CD14-positive monocyte (primary cell): ENCODE measurements at regions not wholly inside any gene's neighbourhood (a gene's known extent, or its start where the extent isn't known, plus 50 kb on each side); places are given as distances from the start of the nearest gene placed in this dataset.

ENCODE experiments used
- DNase-seq, 3 donors: peaks; one replicate each; pipeline ENCODE4 v3.0.0-alpha.2; 2011 to 2022
- H2AFZ ChIP-seq: 2 replicates; pipeline ENCODE4 v1.6.0; 2012; ENCODE audit warnings: mild to moderate bottlenecking, low read depth, low read length, inconsistent platforms; ENCODE audit not compliant: insufficient read depth, poor library complexity, severe bottlenecking
- H3K27ac ChIP-seq, 2 donors: 1 replicate in 1 of 2; 2 replicates in 1 of 2; pipeline ENCODE4 v1.5.1; 2012 to 2013; ENCODE audit warnings: low read length in 2 of 2, control low read depth in 1 of 2, inconsistent platforms in 1 of 2, low read depth in 1 of 2, mild to moderate bottlenecking in 1 of 2
- H3K27me3 ChIP-seq, 2 donors: one replicate each; pipeline versions ENCODE4 v1.6.0 to v1.6.1; 2011 to 2013; ENCODE audit warnings: low read length in 2 of 2; ENCODE audit not compliant: control insufficient read depth in 2 of 2, insufficient read depth in 2 of 2
- H3K36me3 ChIP-seq, 2 donors: replicated peaks in 1 of 2; 1 replicate in 1 of 2; 2 replicates in 1 of 2; pipeline versions ENCODE4 v1.5.1 to v1.6.1; 2012 to 2013; ENCODE audit warnings: low read length in 2 of 2, control low read depth in 1 of 2, inconsistent platforms in 1 of 2, mild to moderate bottlenecking in 1 of 2; ENCODE audit not compliant: insufficient read depth in 2 of 2, control insufficient read depth in 1 of 2
- H3K4me1 ChIP-seq, 2 donors: 1 replicate in 1 of 2; 2 replicates in 1 of 2; pipeline versions ENCODE4 v1.5.1 to v1.6.1; 2012 to 2013; ENCODE audit warnings: low read length in 2 of 2, control low read depth in 1 of 2, inconsistent platforms in 1 of 2, mild to moderate bottlenecking in 1 of 2, moderate library complexity in 1 of 2; ENCODE audit not compliant: insufficient read depth in 2 of 2, control insufficient read depth in 1 of 2
- H3K4me2 ChIP-seq: replicated peaks from 2 replicates; pipeline ENCODE3; 2012; ENCODE audit warnings: low read length, moderate library complexity, mild to moderate bottlenecking; ENCODE audit not compliant: poor library complexity, severe bottlenecking; ENCODE audit errors: extremely low read depth
- H3K4me3 ChIP-seq, 3 experiments: fragments of 200-600 bp in 1 of 3; sonication (generic) in 1 of 3; replicated peaks in 1 of 3; 1 replicate in 2 of 3; 2 replicates in 1 of 3; pipeline ENCODE4 v1.5.1; 2011 to 2013; ENCODE audit warnings: low read length in 3 of 3, mild to moderate bottlenecking in 3 of 3, control low read depth in 2 of 3, low read depth in 2 of 3, inconsistent platforms in 1 of 3, moderate library complexity in 1 of 3
- H3K79me2 ChIP-seq: 2 replicates; pipeline ENCODE4 v1.6.0; 2012; ENCODE audit warnings: mild to moderate bottlenecking, control low read depth, inconsistent platforms, low read length, moderate library complexity; ENCODE audit not compliant: insufficient read depth
- H3K9ac ChIP-seq: 2 replicates; pipeline ENCODE4 v1.6.0; 2017; ENCODE audit warnings: low read length, mild to moderate bottlenecking; ENCODE audit not compliant: insufficient read depth, poor library complexity, severe bottlenecking
- H3K9me3 ChIP-seq, 2 donors: replicated peaks in 1 of 2; 1 replicate in 1 of 2; 2 replicates in 1 of 2; pipeline versions ENCODE4 v1.5.1 to v1.6.1; 2012 to 2013; ENCODE audit warnings: low read length in 2 of 2, control low read depth in 1 of 2; ENCODE audit not compliant: control insufficient read depth in 1 of 2, insufficient read depth in 1 of 2
- H4K20me1 ChIP-seq: 2 replicates; pipeline ENCODE4 v1.6.0; 2012; ENCODE audit warnings: mild to moderate bottlenecking, low read length, control low read depth, moderate library complexity; ENCODE audit not compliant: insufficient read depth
- H3K27ac Mint-ChIP-seq, 7 donors: one replicate each; pipeline ENCODE4 v1.8.0; 2020; ENCODE audit warnings: mild to moderate bottlenecking in 7 of 7, mixed read lengths in 7 of 7, moderate library complexity in 6 of 7, inconsistent platforms in 2 of 7
- H3K27me3 Mint-ChIP-seq, 3 donors: one replicate each; pipeline ENCODE4 v1.8.0; 2021 to 2022; ENCODE audit warnings: low read depth in 3 of 3, mild to moderate bottlenecking in 3 of 3, mixed read lengths in 3 of 3, moderate library complexity in 3 of 3, inconsistent platforms in 1 of 3
- H3K36me3 Mint-ChIP-seq, 2 donors: one replicate each; pipeline ENCODE4 v1.8.0; 2020; ENCODE audit warnings: mixed read lengths in 2 of 2, inconsistent platforms in 1 of 2, mild to moderate bottlenecking in 1 of 2
- H3K4me1 Mint-ChIP-seq: one replicate; pipeline ENCODE4 v1.8.0; 2020; ENCODE audit warnings: mild to moderate bottlenecking, mixed read lengths
- H3K4me3 Mint-ChIP-seq, 2 donors: one replicate each; pipeline ENCODE4 v1.8.0; 2020; ENCODE audit warnings: mild to moderate bottlenecking in 2 of 2, mixed read lengths in 2 of 2, moderate library complexity in 1 of 2
- H3K9me3 Mint-ChIP-seq, 7 donors: one replicate each; pipeline ENCODE4 v1.8.0; 2020 to 2022; ENCODE audit warnings: mixed read lengths in 7 of 7, mild to moderate bottlenecking in 6 of 7, moderate library complexity in 6 of 7, inconsistent platforms in 2 of 7
- CTCF ChIP-seq: fragments of 200-600 bp; IDR thresholded peaks from one replicate; pipeline ENCODE4 v1.8.0; 2022; ENCODE audit warnings: antibody characterized with exemption, mild to moderate bottlenecking
- WGBS: methylation state at CpG from one replicate; pipeline ENCODE4 v1.1.5; 2013; ENCODE audit warnings: missing lambda C conversion rate; ENCODE audit not compliant: insufficient coverage; 5-methylcytosine and 5-hydroxymethylcytosine counted together
- intact Hi-C, 2 donors: fragments of 100-400 bp; cut with micrococcal nuclease; formaldehyde crosslinking; loops; one replicate each; pipeline versions ENCODE4 v1.15.0 to v1.15.1; 2023

GRCh38 chr3:159894386-159894785 is 94.2 kb upstream of the IL12A start:
- H3K27ac Mint-ChIP-seq = peak overlapping the region in 1 of 7 donors; percentile 18
- H3K4me1 ChIP-seq = peaks cover 14 to 25% of the 10 kb centered on the region in 2 donors
- no peak overlapping the region for H2AFZ ChIP-seq
- no peaks in the 10 kb centered on the region for H3K27me3 ChIP-seq
- H3K27ac ChIP-seq = no peak overlapping the region
- no peak for DNase-seq
- H4K20me1 ChIP-seq = no peaks in the 10 kb centered on the region
- peaks cover 26% of the 10 kb centered on the region for H3K4me1 Mint-ChIP-seq
- intact Hi-C loops = no loop called here
- H3K36me3 ChIP-seq = no peaks in the 10 kb centered on the region
- no peaks in the 10 kb centered on the region for H3K9me3 ChIP-seq
- H3K36me3 Mint-ChIP-seq = no peaks in the 10 kb centered on the region
- no peaks in the 10 kb centered on the region for H3K79me2 ChIP-seq
- 100% methylated on average over 3 of the region's 4 CpGs for WGBS
- no peak overlapping the region for H3K4me3 Mint-ChIP-seq
- H3K9me3 Mint-ChIP-seq = no peaks in the 10 kb centered on the region
- no peak overlapping the region for H3K9ac ChIP-seq
- no peak overlapping the region for H3K4me2 ChIP-seq
- no peak for TF ChIP-seq CTCF
- no peak overlapping the region for H3K4me3 ChIP-seq
- H3K27me3 Mint-ChIP-seq = no peaks in the 10 kb centered on the region

GRCh38 chr3:159895430-159895829 is 93.2 kb upstream of the IL12A start:
- no peak overlapping the region for H3K27ac Mint-ChIP-seq
- 100% methylated on average over 1 of the region's 2 CpGs for WGBS

More at GRCh38 chr3:159895430-159895829, 93.2 kb upstream of the IL12A start:
- Mint-ChIP-seq H3K27me3 (no peaks in the 10 kb centered on the region), H3K36me3 (no peaks in the 10 kb centered on the region), H3K4me3 (no peak overlapping the region), H3K9me3 (no peaks in the 10 kb centered on the region), H3K4me1 (peaks cover 26% of the 10 kb centered on the region)
- intact Hi-C loops = no loop called here
- no peaks in the 10 kb centered on the region for H3K9me3 ChIP-seq
- peaks cover 14 to 27% of the 10 kb centered on the region in 2 donors for H3K4me1 ChIP-seq
- H3K27ac ChIP-seq = no peak overlapping the region
- no peaks in the 10 kb centered on the region for H3K79me2 ChIP-seq
- H3K4me3 ChIP-seq = no peak overlapping the region
- no peak overlapping the region for H3K9ac ChIP-seq
- H2AFZ ChIP-seq = peak overlapping the region; percentile 29
- DNase-seq = no peak
- H3K36me3 ChIP-seq = no peaks in the 10 kb centered on the region
- no peaks in the 10 kb centered on the region for H3K27me3 ChIP-seq
- no peaks in the 10 kb centered on the region for H4K20me1 ChIP-seq
- no peak overlapping the region for H3K4me2 ChIP-seq
- TF ChIP-seq CTCF = no peak
